Mesothelial cell of epicardium (in vitro differentiated cells): ENCODE measurements at regions not wholly inside any gene's neighbourhood (a gene's known extent, or its start where the extent isn't known, plus 50 kb on each side); places are given as distances from the start of the nearest gene placed in this dataset.

ENCODE experiments used
- DNase-seq, 2 experiments: peaks; one replicate each; pipeline ENCODE4 v3.0.0; 2021; ENCODE audit warnings: low spot score in 2 of 2; ENCODE audit not compliant: unreplicated experiment in 2 of 2
- H3K27ac Mint-ChIP-seq: 2 replicates; pipeline ENCODE4 v1.8.0; 2021; ENCODE audit warnings: mixed read lengths
- H3K27me3 Mint-ChIP-seq: 2 replicates; pipeline ENCODE4 v1.8.0; 2021; ENCODE audit warnings: low read depth, mixed read lengths
- H3K36me3 Mint-ChIP-seq: 2 replicates; pipeline ENCODE4 v1.8.0; 2021; ENCODE audit warnings: mixed read lengths
- H3K4me1 Mint-ChIP-seq: 2 replicates; pipeline ENCODE4 v1.8.0; 2021; ENCODE audit warnings: mixed read lengths
- H3K4me3 Mint-ChIP-seq: 2 replicates; pipeline ENCODE4 v1.8.0; 2021; ENCODE audit warnings: mild to moderate bottlenecking, moderate library complexity, mixed read lengths
- H3K9me3 Mint-ChIP-seq: 2 replicates; pipeline ENCODE4 v1.8.0; 2021; ENCODE audit warnings: mixed read lengths
- CTCF ChIP-seq: fragments of 200-600 bp; sonication (generic); IDR thresholded peaks from one replicate; pipeline ENCODE4 v1.5.0; 2021; ENCODE audit warnings: antibody characterized with exemption; ENCODE audit not compliant: unreplicated experiment

- Mint-ChIP-seq H3K4me1 (no peaks in the 10 kb centered on the region), H3K9me3 (no peaks in the 10 kb centered on the region), H3K27ac (no peak overlapping the region), H3K36me3 (no peaks in the 10 kb centered on the region), H3K4me3 (no peak overlapping the region), H3K27me3 (peaks cover 31% of the 10 kb centered on the region)
- TF ChIP-seq CTCF, result no peak
- DNase-seq, result no peak
Observed at GRCh38 chr10:131402771-131403650, 91.5 kb upstream of the TCERG1L start.

DNA sequence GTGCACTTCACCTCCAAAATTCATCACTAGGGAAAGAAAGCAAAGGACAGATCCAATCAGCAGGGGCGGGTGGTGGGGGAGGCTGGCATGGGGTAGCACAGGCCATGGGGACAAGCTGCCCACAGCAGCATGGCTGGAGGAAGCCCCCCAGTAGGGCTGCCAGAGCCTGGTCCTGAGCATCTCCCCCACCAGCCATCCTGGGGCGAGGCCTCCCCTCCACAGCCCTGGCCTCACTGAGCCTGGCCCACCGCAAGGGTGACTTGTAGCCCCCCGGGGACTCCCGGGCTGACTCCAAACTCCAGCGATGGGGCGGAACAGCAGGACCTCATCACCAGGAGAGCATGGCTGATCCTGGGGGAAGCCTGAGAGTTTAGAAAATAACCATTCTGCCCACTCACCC lies 92.4 kb upstream of the TCERG1L start:
- H3K27me3 Mint-ChIP-seq, result peaks cover 36% of the 10 kb centered on the region
- no peaks in the 10 kb centered on the region for H3K36me3 Mint-ChIP-seq
- no peaks in the 10 kb centered on the region for H3K9me3 Mint-ChIP-seq
- H3K27ac Mint-ChIP-seq, result no peak overlapping the region
- H3K4me1 Mint-ChIP-seq, result no peaks in the 10 kb centered on the region
- H3K4me3 Mint-ChIP-seq, result no peak overlapping the region
- no peak for DNase-seq
- no peak for TF ChIP-seq CTCF

- no peak for TF ChIP-seq CTCF
- Mint-ChIP-seq H3K9me3 (no peaks in the 10 kb centered on the region), H3K4me3 (no peak overlapping the region), H3K36me3 (no peaks in the 10 kb centered on the region), H3K27ac (no peak overlapping the region), H3K27me3 (peaks cover 39% of the 10 kb centered on the region), H3K4me1 (no peaks in the 10 kb centered on the region)
- DNase-seq, result no peak
Observed at GRCh38 chr10:131404886-131405285, 93.4 kb upstream of the TCERG1L start.

DNA sequence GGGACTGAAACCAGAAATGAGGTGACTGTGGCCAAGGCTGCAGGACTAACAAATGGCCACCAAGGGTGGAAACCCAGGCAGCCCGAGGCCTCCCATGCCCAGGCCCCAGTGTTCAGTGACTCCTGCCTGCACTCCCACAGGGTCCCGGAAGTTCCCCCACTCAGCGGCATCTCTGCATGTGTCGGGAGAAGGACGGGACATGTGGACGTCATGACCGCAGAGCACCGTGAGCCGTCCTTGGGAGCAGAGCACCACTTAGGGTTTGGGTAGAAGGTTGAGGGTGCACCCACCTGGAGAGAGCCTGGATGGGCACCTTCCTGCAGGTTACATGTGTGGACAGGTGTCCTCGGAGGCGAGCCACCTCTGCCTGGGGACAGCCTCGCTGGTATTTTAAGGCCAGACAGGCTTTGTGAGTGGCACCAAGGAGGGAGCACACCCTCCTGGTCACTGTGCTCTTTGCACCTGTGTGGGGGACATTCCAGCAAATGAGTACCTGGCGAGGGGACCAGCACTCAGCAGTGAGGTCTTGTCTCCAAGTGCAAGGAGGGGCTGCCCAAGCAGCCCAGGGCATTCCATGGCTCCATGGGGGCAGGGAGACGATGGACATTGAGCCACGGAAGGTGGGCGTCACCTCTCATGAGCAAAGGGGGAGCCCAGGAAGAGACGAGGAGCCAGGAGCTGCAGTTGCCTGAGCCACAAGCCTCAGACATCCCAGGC lies 95.3 kb upstream of the TCERG1L start:
- Mint-ChIP-seq H3K4me3 (no peak overlapping the region), H3K36me3 (no peaks in the 10 kb centered on the region), H3K27ac (no peak overlapping the region), H3K9me3 (no peaks in the 10 kb centered on the region), H3K4me1 (no peaks in the 10 kb centered on the region), H3K27me3 (peaks cover 41% of the 10 kb centered on the region)
- no peak for TF ChIP-seq CTCF
- no peak for DNase-seq

DNA sequence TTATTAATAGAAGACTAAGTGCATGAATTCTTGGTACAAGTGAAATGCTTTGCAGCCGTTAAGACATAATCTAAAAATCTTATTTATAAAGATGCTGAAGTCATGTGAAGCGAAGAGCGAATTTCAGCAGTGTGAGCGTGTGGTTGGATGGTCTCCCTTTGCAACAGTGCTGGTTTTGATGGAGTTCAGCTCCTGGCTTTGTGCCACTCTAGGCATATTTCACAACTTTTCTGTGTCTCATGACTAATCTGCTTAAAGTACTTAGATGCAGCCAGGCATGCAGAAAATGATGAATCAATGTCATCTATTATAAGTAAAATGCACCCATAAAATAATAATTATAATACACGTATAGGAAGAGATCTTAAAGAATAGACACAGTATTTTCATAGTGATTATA lies 107.2 kb upstream of the TCERG1L start:
- Mint-ChIP-seq H3K9me3 (no peaks in the 10 kb centered on the region), H3K4me1 (no peaks in the 10 kb centered on the region)

More for the DNA sequence above, 107.2 kb upstream of the TCERG1L start:
- DNase-seq, result no peak
- Mint-ChIP-seq H3K27me3 (peaks cover 66% of the 10 kb centered on the region), H3K36me3 (no peaks in the 10 kb centered on the region), H3K27ac (no peak overlapping the region), H3K4me3 (no peak overlapping the region)
- no peak for TF ChIP-seq CTCF
